ENCODE measurements at regions not wholly inside any gene's neighbourhood (a gene's known extent, or its start where the extent isn't known, plus 50 kb on each side); places are given as distances from the start of the nearest gene placed in this dataset.

GRCh38 chr15:58334803-58335202, 97.0 kb upstream of the LIPC start:
- TF ChIP-seq POLR2AphosphoS5 (IDR thresholded peaks at IDR 0.05): no peak
- TF ChIP-seq CTCF (IDR thresholded peaks at IDR 0.05): no peak
- TF ChIP-seq POLR2A (IDR thresholded peaks at IDR 0.05; ENCODE audit: low read depth): no peak
